ENCODE measurements at regions not wholly inside any gene's neighbourhood (a gene's known extent, or its start where the extent isn't known, plus 50 kb on each side); places are given as distances from the start of the nearest gene placed in this dataset.

DNA sequence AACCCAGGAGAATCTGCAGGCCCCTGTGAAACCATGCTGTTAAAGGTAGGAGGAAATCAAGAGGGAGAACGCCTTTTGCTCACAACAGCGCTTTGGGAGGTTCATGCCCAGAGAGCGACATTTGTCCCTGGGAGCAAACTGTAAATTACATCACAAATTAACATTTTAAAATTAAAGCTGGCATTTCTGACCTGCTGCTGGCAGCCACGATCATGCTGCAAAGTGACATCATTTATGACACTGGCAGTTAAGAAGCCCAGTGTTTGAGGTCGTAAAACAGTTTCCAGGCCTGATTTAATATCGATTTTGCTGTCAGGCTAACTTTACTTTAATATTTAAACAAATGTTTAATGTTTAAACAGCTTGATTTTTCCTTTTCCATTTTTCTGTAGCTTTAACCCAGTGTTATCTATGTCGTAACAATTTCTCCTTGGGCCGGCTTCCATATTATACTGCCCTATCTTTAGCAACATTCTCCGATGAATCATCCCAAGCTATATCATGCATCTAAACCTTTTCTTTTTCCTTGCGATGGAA is 86.5 kb upstream of the NPVF start:
- DNase-seq (ENCODE audit: low read depth), result no peak

DNA sequence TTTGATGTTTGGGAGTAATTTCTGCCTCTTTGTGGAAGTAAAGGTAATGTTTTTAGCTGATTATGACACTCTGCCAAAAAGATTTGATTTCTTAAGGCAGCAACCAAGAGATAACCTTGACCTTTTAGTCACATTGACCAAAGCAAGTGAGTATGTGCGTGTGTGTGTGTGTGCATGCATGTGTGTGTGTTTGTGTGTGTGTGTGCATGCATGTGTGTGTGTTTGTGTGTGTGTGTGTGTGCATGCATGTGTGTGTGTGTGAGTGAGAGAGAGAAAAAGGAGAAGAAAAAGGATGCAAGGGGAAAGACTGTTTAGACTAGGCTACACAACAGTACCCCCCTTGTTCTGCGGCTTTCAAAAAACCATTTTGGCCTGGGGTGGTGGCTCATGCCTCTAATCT is 88.1 kb upstream of the NPVF start:
- DNase-seq (ENCODE audit: low read depth), result no peak

DNA sequence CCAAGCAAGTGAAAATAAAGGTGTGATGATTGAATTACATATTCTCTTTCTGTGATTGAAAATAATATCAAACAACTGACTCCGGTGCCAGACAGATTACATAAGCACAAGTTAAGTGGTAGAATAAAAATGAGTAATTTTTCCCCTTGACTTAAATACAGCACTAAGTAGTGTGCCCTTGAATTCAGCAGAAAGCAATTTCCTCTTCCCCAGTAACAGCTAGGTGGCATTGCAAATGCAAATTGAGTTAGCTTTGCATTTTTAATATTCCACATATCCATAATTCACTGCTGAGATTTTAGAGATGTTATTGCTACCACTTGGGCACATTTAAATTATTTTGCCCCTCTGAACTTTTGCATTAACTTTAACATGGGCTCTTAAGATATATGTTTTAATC is 89.8 kb upstream of the NPVF start:
- DNase-seq (ENCODE audit: low read depth), result no peak

DNA sequence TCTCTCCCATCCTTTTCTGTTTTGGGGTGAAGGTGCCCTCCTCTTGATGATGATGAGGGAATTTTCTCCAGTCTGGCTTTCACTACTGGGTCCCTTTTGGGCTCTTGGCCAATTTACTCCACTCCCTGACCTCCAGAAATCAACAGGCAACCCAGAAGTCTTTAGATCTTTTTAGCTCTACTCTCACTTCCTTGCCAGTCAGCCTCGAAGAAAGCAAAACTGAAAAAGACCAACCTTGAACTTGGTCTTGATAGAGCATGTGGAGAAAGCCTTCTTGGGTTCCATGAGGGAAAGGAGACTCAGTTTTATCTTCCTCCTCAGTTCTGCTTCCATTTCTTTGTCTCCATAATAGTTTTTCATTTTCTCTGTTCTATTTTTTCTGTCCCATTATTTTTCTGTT is 91.4 kb upstream of the NPVF start:
- no peak for DNase-seq (ENCODE audit: low read depth)

DNA sequence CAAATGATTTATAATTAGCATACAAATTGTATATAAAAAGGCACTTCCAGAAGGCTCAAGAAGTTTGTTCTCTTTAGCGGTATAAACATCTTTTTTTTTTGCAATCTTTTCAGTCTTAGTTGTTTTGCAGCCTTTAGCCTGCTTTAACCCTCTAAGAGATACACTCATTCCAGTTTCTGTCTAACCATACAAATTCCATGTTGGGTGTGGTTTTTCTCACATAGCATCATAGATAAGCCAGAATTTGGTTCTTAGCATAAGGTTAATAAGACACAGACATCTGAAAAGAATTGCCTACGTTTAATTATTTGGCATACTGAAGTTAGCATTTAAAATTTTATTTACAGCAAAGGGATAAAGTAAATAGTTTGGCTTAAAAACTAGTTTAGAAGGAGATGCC is 92.5 kb upstream of the NPVF start:
- no peak for DNase-seq (ENCODE audit: low read depth)

DNA sequence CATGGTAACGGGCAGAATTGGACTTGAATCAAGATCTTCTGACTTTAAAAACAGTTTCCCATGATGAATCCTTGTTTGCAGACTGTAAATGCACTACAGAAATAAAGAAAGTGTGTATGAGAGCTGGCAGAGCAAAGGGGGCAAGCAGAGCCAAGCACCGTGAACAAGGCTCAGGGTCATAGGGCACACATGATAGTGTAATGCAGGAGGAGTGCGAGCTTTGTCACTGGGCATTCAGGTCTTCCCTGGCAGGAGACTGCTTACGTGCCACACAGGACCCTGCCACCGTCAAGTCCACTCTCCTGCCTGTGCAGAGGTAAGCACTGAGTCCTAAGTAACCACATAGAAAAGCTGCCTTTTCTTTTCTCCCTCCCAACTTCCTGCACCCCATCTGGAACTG is 93.1 kb upstream of the NPVF start:
- DNase-seq (ENCODE audit: low read depth), result no peak

DNA sequence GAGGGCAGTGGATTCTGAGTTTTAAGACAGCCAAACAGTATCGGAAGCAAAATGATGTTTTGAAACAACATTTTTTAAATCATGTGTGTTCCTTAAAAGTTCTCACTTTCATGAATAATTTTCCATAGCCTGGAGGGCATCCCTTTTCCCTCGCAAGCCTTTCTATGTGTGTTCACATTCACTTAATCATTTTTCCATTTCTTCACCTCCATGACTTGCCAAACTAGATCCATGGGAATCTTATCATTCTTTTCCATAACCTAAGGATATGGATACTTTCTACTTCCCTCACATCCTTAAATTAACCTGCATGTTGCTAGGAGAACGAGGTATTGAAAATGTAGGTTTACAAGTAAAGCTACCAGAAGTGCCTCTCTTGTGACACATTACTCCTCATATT is 94.2 kb upstream of the NPVF start:
- DNase-seq (ENCODE audit: low read depth), result no peak

DNA sequence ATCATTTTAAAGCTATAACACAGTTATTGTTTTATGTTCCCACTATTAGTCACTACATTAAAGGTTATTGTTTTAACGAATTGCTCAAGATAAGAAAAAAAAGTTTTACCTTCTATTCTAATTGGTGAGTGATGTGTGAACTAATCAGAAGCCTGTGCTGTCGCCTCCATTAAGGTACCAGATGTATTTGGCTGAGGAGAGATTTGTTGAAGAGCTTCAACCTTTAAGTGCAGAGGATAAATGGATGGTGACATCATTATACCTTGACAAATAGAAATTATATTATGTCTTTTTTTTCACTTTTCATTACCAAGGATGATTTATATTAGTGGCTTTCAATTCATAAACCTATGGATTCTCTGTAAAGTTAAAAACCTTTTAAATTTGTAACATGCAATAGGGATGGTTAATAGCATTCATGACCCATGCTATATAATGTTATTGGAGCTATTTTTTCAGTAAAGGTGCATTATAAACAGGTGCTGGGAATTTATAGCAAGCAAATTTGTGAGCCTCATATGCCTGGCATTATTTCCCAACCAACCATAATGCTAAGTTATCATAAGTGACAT is 97.0 kb upstream of the NPVF start:
- DNase-seq (ENCODE audit: low read depth), result no peak

DNA sequence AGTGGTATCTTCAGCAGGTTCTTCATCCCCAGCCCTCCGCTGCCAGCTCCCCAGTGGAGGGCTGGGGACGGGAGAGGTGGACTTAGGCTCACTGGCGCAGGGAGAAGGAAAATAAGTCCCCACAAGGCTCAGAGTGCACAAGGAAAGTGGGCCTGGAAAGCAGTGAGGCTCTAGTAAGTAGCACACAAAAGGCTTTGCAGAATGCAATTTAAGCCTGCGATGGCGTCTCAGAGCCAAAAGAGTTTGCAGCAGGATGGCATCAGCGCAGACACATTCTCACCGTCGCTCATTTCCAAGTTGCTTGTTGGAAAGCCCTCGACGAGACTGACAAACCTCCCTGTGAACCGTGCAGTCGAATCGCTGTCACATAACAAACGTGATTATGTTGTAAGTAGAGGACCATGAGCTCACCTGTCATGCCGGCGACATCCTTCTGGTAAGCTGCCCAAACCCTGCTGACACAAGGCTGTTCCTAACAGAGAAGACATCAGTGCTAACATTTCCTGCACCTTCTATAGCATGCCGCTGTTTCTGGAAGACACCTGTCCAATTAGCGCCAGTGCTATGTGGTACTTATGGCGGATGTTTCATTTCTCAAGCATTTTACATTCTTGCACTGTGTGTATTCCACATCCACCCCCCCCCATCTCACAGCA is 98.3 kb upstream of the NPVF start:
- no peak for DNase-seq (ENCODE audit: low read depth)

DNA sequence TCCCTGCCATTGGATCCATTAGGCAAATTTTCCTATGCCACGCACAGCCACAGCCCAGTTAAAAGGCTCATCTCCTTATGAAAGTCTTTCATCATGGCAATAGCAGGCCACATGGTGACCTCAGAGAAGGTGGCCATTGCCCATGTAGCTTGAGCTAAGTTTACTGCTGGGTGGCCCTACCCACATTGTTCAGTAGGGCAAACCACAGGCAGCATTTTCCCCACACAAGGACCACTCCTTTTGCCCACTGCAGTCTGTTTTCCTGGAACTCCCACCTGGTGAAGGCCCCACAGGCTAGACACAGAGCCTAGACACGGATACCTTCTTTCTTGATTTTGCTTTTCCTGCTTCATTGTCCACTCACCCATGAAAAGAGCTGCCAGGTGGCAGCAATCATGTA is 101.5 kb upstream of the NPVF start:
- DNase-seq (ENCODE audit: low read depth), result no peak

DNA sequence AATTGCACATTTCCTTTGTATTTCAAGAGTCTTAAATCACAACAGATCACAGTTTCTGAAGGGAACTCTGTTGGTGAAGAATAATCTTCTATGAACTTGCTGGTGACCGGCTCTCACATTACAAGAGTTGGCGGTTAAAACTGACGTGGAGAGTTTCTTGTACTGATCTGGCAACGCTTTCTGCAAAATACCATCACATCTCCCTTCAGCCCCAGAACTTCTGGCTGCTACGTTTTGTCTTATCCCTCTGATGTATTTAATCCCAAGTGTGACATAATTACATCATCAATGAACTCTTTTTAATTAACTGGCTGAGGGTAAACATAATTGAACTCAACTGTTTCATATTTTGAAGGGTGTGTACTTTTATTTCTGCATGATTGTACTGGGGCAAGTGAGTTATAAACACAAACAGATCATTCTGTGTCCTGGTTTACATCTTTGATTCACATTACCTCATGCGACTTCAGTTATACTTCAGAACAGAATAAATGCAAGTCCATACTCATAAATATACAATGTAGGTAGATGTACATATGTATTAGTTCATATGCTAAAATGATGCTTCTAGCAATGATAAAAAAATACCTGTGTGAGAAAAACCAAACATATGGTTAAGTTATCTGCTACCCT is 105.1 kb upstream of the NPVF start:
- no peak for DNase-seq (ENCODE audit: low read depth)

DNA sequence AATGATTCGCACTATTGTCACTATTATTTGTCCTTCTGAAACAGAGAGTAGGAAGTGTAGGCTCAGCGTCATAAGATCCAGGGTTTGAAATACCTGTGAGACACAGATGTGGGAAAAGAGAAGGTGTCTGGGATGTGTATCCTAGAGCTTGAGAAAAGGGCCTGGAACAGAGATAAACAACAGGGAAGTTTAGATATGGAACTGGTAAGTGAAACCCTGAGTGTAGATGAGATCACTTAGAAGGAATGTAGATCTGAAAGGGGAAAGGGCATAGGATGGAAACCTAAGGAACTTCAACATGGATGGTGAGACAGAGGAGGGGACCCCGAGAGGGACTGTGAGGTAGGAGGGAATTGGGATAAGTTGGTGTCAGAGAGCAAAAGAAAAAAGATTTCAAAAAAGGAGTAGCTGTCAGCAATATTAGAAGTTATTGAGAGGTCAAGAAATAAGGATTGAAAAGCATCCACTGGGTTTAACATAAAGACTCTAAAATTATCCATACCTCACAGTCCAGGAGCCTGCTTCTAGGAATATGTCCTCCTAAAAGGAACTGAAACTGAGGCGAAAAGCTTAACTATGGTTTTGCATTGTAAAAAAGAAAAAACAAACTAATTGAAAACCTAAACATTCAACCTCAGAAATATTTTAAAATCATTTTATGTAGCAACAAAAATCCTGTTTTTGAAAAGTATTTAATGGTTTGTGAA is 119.2 kb upstream of the NPVF start:
- no peak for DNase-seq (ENCODE audit: low read depth)

DNA sequence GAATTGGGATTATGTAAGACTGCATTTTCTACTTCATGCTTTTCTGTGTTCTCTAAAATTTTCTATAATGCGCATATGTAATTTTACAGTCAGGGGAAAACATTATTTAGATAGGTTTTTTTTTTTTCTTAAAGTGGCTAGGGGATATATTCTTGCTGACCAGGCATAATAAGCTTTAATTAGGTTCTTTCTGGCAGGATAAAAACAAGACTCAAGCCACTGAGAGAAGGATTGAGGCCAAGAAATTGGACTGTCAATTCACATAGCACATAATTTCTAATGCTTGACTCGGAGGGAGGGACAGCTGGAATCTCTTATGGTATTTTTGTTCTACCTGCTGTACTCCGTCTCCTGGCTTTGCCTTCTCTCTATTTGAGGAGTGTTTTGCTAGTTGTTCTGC is 119.8 kb upstream of the NPVF start:
- DNase-seq (ENCODE audit: low read depth), result no peak

DNA sequence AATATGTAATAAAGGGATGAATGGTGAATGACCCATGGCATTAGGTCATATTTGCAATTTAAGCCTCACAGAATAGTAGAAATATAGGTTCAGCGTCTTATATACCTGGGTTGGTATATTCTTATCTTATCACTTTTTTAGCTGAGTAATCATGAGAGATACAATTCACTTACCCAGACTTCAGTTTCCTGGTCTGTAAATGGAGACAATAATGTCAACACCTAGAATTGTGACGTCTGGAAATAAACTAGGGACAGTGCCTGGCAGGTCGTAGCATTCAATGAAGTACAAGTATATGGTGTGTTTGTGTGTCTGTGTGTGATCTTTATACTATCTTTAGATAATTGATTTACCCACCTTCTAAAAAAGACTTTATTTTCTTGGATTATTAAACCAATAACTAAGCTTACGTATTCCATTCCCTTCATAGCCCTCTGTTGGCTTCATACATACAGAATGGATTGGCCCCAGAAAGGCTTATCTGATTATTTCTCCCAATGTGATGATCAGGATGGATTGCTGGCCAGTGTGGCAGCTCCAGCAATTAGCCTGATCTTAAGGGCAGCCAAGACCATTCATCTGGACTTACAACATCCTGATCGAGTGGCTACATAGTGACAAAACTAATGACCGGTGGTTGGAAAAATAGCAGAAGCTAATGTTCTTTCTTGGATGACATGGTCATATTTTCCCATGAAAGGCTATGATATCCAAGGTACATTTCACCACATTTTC is 121.2 kb upstream of the NPVF start:
- DNase-seq (ENCODE audit: low read depth), result no peak

DNA sequence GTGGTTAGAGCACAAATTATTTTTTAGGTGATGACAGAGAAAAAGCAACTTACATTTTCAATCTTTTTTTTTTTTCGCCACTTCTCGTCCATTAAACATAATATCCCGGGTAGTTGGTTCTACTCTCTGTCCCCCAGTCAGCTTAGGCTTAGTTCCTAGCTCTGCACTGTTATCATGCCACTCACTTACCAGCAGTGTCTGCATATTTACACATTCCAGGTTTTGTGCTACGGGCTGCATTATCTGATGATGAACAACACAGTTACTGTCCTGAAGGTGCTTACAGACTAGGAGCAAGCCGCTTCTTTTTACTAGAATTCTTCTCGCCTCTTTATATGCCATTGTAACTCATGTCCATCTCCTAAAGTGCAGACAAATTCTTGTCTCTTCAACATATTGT is 121.8 kb upstream of the NPVF start:
- DNase-seq (ENCODE audit: low read depth), result no peak

DNA sequence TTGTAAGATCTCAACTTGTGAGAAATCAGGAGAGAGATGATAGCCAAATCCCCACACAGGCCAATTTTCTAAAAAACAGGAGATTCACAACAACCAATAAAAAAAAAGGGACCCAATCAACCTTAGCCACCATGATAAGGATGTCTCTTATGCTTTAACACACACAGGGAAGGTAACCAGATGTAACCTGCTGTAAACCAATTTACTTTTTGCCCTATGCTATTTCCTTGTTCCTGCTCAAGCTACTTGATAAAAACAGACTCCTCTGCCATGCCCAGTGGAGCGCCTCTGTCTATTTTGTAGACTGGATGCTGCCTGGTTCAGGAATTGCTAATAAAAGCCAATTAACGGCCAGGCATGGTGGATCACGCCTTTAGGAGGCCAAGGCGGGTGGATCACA is 123.5 kb upstream of the NPVF start:
- no peak for DNase-seq (ENCODE audit: low read depth)

DNA sequence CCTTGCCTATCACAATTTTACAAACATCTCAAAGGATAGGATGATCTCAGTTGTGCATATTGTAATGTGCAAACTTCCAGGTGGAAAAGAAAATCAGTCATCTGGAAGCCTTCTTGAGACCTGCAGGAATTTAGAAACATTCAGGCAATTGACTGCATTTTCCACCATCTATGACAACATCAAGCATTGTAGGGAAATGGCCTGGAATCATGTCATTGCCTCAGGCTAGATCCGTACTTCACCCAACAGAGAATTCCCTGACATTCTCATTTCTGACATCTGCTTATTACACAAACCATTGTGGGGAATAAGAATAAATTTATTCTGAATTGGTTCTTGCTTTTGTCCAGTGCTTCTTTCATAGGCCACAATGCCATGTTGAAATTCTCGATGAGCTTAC is 124.9 kb upstream of the NPVF start:
- no peak for DNase-seq (ENCODE audit: low read depth)

DNA sequence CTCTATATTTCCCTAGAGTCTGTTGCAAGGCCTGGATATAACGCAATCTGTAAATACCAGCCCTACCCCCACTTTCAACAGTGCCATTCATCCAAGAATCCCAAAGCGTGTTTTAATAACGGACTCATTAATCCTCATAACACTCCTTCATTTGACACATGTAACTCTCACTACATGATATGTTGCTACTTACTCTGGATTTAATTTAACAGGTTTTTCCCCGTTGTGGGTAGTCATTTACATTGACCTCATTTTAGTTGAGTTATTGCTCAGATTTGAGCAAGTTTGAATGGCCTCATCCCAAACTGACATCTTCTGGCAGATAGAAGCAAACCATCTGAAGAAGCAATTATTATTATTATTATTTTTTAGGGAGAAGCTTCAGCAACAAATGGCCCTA is 125.4 kb upstream of the NPVF start:
- no peak for DNase-seq (ENCODE audit: low read depth)

DNA sequence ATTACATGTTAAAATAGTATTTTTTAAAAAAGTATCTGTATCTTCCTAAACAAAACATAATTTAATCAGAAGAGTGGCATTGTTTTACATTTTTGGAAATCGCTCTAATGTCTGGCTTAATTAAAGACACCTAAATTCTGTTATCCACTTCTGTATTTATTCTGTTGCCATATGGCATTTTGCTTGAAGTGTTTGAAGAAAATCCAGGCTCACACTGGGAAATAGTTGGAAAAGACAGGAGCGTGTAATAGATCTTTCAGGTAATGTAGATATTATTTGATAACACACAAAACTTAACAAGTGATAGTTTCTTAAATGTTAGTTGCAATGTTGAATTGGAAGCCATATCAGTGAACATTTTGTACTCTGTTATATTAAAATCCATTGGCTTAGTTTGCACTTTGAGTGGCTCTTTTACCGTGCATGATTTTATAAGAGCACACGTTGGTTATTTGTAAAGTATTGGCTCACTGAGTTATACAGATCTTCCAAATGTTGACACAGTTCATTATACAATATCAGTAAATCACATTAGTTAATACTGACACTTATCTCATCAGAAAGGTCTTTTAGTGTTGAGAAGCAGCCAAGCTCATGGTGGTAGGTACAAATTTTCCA is 128.4 kb upstream of the NPVF start:
- DNase-seq (ENCODE audit: low read depth), result no peak

DNA sequence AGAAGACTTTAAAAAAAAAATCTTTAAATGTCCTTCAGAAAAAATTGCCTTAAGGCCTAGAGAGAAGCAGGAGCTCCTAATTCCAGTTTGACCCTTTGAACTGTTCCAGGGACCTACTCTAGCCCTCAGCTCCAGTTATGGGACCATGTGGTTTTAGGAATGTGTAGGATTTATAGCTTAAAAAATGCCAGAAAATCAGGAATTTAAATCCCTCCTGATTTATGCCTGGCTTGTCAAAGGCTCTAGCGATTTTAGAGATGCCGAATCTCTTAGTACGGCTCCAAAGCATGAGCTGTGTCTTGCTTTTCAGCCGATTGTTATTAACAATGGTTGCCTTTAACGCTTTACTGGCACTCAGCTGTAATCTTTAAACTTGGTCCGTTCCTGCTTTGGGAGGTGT is 130.6 kb upstream of the NPVF start:
- no peak for DNase-seq (ENCODE audit: low read depth)

DNA sequence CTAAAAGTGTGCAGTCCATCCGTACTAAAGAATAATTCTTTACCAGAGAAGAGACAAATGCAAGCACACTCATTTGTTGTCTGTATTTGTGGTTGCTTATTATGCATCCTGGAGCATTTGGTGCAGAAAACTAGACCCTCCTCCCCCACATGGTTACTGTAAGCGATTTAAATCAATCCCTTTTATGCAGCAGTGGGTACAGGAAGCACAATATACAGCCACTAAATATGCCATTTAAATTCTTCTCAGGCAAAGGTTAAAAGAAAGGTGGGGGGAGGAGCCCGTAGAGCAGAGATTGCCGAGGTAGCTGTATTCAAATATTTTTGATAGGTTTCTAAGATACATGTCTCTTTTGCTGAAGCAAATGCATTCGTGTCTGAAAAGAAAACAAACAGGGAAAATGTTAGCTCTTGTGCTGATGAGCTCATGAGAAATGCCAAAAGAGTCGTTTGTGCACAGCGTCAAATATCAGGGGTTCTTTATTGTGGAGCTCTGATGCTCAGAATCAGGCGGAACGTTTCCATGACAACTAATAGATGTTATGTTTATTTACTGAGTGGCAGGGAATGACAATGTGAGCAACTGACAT is 131.3 kb upstream of the NPVF start:
- DNase-seq (ENCODE audit: low read depth), result no peak

DNA sequence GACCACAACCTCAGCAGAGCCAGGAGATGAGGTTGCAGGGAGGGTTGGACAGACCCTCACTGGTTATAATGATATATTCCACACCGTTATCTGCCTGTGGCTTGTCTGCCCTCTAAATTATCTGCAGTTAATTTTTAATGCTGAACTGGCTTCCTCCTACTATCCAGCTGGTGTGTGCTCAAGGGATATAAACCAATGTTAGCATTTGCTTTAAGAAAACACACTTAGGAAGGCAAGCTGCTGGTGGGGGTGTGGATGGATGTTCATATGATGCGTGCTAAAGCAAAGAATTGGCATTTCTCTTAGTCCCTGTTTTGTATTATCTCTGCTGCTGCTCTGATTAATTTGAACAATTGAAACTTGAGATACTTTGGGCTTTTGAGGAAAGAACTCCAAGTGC is 132.2 kb upstream of the NPVF start:
- DNase-seq (ENCODE audit: low read depth), result no peak
